ENCODE measurements at regions not wholly inside any gene's neighbourhood (a gene's known extent, or its start where the extent isn't known, plus 50 kb on each side); places are given as distances from the start of the nearest gene placed in this dataset.
"Not testable (repeated sequence)": the region's sequence is repeated elsewhere in the genome, so short reads cannot be mapped to it uniquely, and the experiment has no call there.

GRCh38 chr12:25615119-25615518 lies 62.0 kb upstream of the LMNTD1 start:
- peak; percentile 83 to 87 for DNase-seq

- peak in 1 of 2 donors; percentile 23 for DNase-seq
Measured at GRCh38 chr12:25616286-25616685, 63.2 kb upstream of the LMNTD1 start.

GRCh38 chr12:25617991-25618390 lies 64.9 kb upstream of the LMNTD1 start:
- peak in 1 of 2 donors; percentile 4 for DNase-seq

- no peak for DNase-seq
Measured at GRCh38 chr12:25623816-25624215, 70.7 kb upstream of the LMNTD1 start.

- DNase-seq = no peak
Measured at GRCh38 chr12:25625146-25625545, 72.1 kb upstream of the LMNTD1 start.

GRCh38 chr12:25629341-25629740 lies 76.3 kb upstream of the LMNTD1 start:
- DNase-seq = no peak

- DNase-seq = not testable (repeated sequence)
Measured at GRCh38 chr12:25630735-25631515, 77.8 kb upstream of the LMNTD1 start.

- DNase-seq = not testable (repeated sequence)
Measured at GRCh38 chr12:25633149-25633548, 80.1 kb upstream of the LMNTD1 start.

GRCh38 chr12:25637752-25638151 lies 84.7 kb upstream of the LMNTD1 start:
- no peak for DNase-seq

- no peak for DNase-seq
Measured at GRCh38 chr12:25639406-25639805, 86.3 kb upstream of the LMNTD1 start.

- DNase-seq = no peak
Measured at GRCh38 chr12:25644979-25645378, 91.9 kb upstream of the LMNTD1 start.

- DNase-seq = no peak
Measured at GRCh38 chr12:25645427-25645826, 92.3 kb upstream of the LMNTD1 start.

- DNase-seq = no peak
Measured at GRCh38 chr12:25651931-25652330, 98.8 kb upstream of the LMNTD1 start.

- no peak for DNase-seq
Measured at GRCh38 chr12:25652371-25652770, 99.3 kb upstream of the LMNTD1 start.

- peak; percentile 3 to 15 for DNase-seq
Measured at GRCh38 chr12:25653487-25654175, 100.5 kb upstream of the LMNTD1 start.

GRCh38 chr12:25655702-25656101 lies 102.6 kb upstream of the LMNTD1 start:
- DNase-seq = no peak

- no peak for DNase-seq
Measured at GRCh38 chr12:25659621-25660020, 106.5 kb upstream of the LMNTD1 start.

- no peak for DNase-seq
Measured at GRCh38 chr12:25670076-25671055, 117.3 kb upstream of the LMNTD1 start.

- no peak for DNase-seq
Measured at GRCh38 chr12:25675808-25676207, 122.7 kb upstream of the LMNTD1 start.

- DNase-seq = peak in 1 of 2 donors; percentile 7
Measured at GRCh38 chr12:25677232-25677937, 124.3 kb upstream of the LMNTD1 start.

GRCh38 chr12:25681580-25681979 lies 128.5 kb upstream of the LMNTD1 start:
- no peak for DNase-seq

GRCh38 chr12:25682421-25682820 lies 129.3 kb upstream of the LMNTD1 start:
- no peak for DNase-seq

All from inflammatory macrophage (primary cell).